ENCODE measurements at regions not wholly inside any gene's neighbourhood (a gene's known extent, or its start where the extent isn't known, plus 50 kb on each side); places are given as distances from the start of the nearest gene placed in this dataset.
"Not testable (repeated sequence)": the region's sequence is repeated elsewhere in the genome, so short reads cannot be mapped to it uniquely, and the experiment has no call there.

DNA sequence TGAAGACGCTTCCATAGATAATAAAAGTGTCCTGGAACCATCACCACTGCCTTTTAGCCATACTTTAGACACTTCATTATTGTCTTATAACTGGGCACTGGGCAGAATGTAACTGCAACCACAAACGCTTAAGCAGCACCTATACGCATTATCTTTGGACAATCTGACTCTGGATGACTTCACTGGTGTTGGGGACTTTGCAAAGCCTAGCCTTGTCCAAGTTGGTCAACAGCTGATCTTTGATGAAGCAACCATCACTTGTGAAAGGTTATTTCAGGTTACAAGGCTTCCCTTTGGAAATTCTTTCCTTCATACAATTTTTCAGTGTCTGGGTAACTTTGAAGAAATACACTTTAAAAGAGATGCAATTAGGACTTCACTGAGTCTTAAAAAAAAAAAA is 77.8 kb upstream of the ZNF462 start:
- intact Hi-C loops (cut with micrococcal nuclease) = no loop called here

GRCh38 chr9:106788021-106788420 is 74.9 kb upstream of the ZNF462 start:
- intact Hi-C loops (cut with micrococcal nuclease) = not testable (repeated sequence)

DNA sequence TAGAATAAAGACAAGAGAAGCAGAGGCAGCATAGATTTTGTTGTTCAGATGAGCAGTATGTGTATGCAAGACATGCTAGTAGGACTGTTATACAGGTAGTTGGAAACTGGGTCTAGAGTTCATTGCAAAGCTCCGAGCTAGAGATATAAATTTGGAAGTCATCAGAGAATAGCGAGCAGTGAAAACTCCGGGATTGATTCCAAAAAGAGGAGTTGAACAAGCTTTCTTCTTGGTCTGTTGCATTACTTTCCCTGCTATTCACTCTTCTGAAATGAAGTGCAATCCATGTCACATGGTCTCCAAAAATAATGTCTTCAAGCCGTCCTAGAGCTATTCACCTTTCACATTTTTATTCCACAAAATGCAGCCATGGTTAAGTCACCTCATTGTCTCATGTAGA is 67.9 kb upstream of the ZNF462 start:
- intact Hi-C loops (cut with micrococcal nuclease) = no loop called here

- intact Hi-C loops (cut with micrococcal nuclease) = no loop called here
Measured at GRCh38 chr9:106796771-106797170, 66.2 kb upstream of the ZNF462 start.

GRCh38 chr9:106797299-106797698 is 65.7 kb upstream of the ZNF462 start:
- intact Hi-C loops (cut with micrococcal nuclease) = no loop called here

GRCh38 chr9:106798016-106798799 is 64.8 kb upstream of the ZNF462 start:
- intact Hi-C loops (cut with micrococcal nuclease) = no loop called here

DNA sequence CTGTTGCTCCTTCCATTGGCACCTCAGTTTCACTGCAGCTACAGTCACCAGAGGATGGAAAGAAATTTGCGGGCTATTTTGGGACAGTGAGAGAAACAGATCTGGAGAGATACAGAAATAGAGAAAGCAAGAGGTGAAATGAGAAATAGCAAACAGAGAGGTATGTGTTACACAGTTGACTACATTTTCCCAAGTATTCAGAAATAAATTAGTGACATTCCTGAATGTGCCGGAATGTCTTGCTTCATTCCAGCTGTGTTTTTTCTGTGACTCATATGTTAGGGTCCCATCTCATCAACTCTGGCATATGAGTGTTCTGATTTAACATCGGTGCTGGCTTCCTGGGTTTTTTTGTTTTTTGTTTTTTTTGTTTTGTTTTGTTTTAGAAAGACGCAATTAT is 63.8 kb upstream of the ZNF462 start:
- intact Hi-C loops (cut with micrococcal nuclease) = no loop called here

DNA sequence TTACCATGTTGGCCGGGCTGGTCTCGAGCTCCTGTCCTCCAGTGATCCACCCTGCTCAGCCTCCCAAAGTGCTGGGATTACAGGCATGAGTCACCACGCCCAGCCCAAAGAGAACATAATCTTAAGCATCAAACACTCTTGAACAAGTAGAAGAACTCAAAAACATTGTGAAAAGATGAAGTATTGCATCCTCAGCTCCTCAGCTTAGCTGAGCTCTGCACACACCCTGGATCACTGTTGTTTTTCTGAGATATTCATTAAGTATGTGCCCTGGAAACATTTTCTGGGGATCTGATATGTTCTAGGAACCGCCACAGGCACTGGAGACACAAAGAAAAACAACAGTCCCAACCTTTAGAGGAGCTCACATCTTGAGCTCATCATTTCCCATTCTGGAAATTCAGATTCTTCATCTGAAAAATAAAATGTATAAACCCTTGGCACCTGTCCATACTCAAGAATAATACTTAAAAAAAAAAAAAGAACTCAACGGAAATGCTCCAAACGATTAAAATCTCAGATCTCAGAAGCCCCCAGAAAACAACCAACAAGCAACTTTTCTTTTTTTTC is 62.2 kb upstream of the ZNF462 start:
- intact Hi-C loops (cut with micrococcal nuclease) = no loop called here

DNA sequence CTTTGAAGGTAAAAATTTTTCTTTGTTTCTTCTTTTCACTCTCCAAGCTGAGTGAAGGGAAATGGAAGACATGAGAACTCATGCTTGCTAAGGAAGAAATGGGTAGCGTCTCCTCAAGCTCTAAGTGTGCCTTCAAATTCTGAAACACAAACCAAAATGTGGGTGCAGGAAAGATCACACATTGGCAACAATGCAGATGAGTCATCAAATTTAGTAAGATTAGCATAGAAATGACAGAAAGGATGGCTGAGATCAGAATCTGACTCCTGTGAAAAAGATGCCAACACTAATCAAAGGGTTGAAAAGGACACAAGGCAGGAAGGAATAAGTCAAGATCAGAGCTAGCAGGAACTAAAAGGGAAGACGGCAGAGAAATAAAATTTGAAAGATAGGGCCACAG is 61.1 kb upstream of the ZNF462 start:
- intact Hi-C loops (cut with micrococcal nuclease) = no loop called here
